Cardiac muscle cell (in vitro differentiated cells and primary cell): ENCODE measurements at regions not wholly inside any gene's neighbourhood (a gene's known extent, or its start where the extent isn't known, plus 50 kb on each side); places are given as distances from the start of the nearest gene placed in this dataset.

Experiments
- DNase-seq, 2 donors: peaks; one replicate each; pipeline versions ENCODE4 v3.0.0 to v3.0.0-alpha.2; 2010 to 2017; ENCODE audit warnings: low read depth in 1 of 2, low spot score in 1 of 2
- H3K27ac ChIP-seq: fragments of 200-600 bp; sonication (generic); 2 replicates; pipeline ENCODE4 v1.5.1; 2016
- H3K27me3 ChIP-seq: fragments of 200-600 bp; sonication (generic); 2 replicates; pipeline ENCODE4 v1.6.0; 2016; ENCODE audit warnings: control low read depth
- H3K36me3 ChIP-seq: fragments of 200-600 bp; sonication (generic); 2 replicates; pipeline ENCODE4 v1.5.1; 2016; ENCODE audit warnings: control low read depth
- H3K4me1 ChIP-seq: fragments of 200-600 bp; sonication (generic); 2 replicates; pipeline ENCODE4 v1.8.1; 2017; ENCODE audit warnings: low read depth, mild to moderate bottlenecking, mixed run types
- H3K4me3 ChIP-seq: fragments of 200-600 bp; sonication (generic); 2 replicates; pipeline ENCODE4 v1.5.1; 2016; ENCODE audit warnings: mild to moderate bottlenecking
- H3K9me3 ChIP-seq: fragments of 200-600 bp; sonication (generic); 2 replicates; pipeline ENCODE4 v1.5.1; 2017; ENCODE audit warnings: low read depth, mild to moderate bottlenecking, control low read depth
- TF ChIP-seq, protein P1 (sequence below): IDR thresholded peaks from 2 replicates; pipeline ENCODE4 v1.5.1; 2012; ENCODE audit warnings: low read depth, mild to moderate bottlenecking, low read length

DNA sequence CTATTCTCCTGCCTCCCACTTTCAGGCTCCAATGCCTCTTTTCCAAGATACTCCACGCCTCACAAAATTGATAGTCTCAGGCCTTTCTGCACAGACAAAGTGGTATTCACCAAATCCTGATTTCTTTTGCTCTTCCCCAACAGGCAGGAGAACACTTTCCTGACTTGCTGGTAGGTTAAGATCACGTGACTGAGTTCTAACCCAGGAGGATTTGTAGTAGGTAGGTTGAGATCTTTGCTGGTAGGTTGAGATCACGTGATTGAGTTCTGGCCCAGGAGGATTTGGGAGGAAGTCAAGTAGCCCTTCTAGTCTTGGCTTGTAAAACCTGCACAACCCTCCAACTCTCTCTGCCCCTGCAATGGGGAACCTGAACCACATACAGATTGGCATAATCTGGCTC lies 741.5 kb downstream of the TYW1 start:
- no peaks in the 10 kb centered on the region for H3K9me3 ChIP-seq
- H3K27ac ChIP-seq = no peak overlapping the region
- no peaks in the 10 kb centered on the region for H3K4me1 ChIP-seq
- DNase-seq = no peak
- no peaks in the 10 kb centered on the region for H3K36me3 ChIP-seq
- no peak overlapping the region for H3K4me3 ChIP-seq
- no peaks in the 10 kb centered on the region for H3K27me3 ChIP-seq
- TF ChIP-seq, protein P1, sequence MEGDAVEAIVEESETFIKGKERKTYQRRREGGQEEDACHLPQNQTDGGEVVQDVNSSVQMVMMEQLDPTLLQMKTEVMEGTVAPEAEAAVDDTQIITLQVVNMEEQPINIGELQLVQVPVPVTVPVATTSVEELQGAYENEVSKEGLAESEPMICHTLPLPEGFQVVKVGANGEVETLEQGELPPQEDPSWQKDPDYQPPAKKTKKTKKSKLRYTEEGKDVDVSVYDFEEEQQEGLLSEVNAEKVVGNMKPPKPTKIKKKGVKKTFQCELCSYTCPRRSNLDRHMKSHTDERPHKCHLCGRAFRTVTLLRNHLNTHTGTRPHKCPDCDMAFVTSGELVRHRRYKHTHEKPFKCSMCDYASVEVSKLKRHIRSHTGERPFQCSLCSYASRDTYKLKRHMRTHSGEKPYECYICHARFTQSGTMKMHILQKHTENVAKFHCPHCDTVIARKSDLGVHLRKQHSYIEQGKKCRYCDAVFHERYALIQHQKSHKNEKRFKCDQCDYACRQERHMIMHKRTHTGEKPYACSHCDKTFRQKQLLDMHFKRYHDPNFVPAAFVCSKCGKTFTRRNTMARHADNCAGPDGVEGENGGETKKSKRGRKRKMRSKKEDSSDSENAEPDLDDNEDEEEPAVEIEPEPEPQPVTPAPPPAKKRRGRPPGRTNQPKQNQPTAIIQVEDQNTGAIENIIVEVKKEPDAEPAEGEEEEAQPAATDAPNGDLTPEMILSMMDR = no peak

DNA sequence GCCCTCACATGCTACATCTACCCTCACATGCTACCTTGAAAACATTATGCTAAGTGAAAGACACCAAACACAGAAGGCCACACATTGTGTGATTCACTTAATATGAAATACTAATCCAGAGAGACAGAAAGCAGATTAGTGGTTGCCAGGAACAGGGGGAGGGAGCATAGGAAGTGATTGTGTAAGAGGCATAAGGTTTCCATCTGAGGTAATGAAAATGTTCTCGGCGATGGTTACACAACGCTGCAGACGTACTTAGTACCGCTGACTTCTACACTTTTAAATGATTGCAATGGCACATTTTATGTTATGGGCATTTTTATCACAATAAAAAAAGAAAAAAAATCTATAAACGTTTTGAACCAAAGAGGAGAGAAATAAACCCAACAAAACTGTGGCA lies 742.3 kb downstream of the TYW1 start:
- peak in 1 of 2 donors; percentile 95 for DNase-seq
- Histone ChIP-seq H3K27me3 (no peaks in the 10 kb centered on the region), H3K4me1 (no peaks in the 10 kb centered on the region), H3K36me3 (no peaks in the 10 kb centered on the region), H3K4me3 (no peak overlapping the region), H3K9me3 (no peaks in the 10 kb centered on the region), H3K27ac (no peak overlapping the region)
- TF ChIP-seq, protein P1 = no peak

DNA sequence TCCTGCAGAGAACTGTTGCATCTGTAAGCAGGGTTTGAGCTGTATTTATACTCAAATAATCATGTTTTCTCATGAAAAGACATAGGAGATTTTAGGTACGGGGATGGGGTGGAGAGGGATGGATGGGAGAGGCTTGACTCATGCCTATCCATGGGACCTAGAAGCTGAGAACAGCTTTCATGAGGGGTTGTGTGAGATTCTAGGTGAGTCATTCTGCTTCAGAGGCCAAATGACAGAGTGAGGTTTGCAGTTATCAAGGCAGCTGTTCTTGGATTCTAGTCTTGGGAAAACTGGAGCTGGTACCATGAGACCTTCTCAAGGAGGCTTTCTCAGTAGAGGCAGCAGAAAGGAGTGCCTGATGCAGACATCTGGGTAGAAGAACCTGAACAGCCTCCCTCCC lies 746.9 kb downstream of the TYW1 start:
- Histone ChIP-seq H3K4me1 (no peaks in the 10 kb centered on the region), H3K36me3 (no peaks in the 10 kb centered on the region), H3K27me3 (no peaks in the 10 kb centered on the region), H3K9me3 (no peaks in the 10 kb centered on the region), H3K4me3 (no peak overlapping the region), H3K27ac (no peak overlapping the region)
- TF ChIP-seq, protein P1 = no peak
- peak in 1 of 2 donors; percentile 42 for DNase-seq

DNA sequence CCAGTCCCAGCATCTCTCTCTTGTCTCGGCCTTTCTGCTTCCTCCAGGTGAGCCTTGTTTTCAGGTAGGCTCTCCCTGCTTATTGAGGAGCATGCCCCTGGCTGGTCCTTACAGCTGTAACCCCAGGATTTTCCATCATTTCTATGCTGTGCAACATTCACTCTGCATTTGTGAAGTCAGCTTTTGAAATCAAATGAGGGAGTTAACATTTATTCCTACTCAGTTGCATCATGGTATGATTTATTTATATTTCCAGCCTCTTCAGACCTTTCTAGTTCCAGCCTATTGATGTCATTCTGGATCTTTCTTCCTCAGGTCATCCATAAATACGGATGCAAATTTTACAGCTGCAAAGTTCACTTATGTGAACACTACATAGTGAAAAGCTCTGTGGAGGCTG lies 755.6 kb downstream of the TYW1 start:
- Histone ChIP-seq H3K9me3 (no peaks in the 10 kb centered on the region), H3K27ac (no peak overlapping the region), H3K4me3 (no peak overlapping the region), H3K36me3 (no peaks in the 10 kb centered on the region), H3K27me3 (no peaks in the 10 kb centered on the region), H3K4me1 (no peaks in the 10 kb centered on the region)
- TF ChIP-seq, protein P1 = no peak
- no peak for DNase-seq

DNA sequence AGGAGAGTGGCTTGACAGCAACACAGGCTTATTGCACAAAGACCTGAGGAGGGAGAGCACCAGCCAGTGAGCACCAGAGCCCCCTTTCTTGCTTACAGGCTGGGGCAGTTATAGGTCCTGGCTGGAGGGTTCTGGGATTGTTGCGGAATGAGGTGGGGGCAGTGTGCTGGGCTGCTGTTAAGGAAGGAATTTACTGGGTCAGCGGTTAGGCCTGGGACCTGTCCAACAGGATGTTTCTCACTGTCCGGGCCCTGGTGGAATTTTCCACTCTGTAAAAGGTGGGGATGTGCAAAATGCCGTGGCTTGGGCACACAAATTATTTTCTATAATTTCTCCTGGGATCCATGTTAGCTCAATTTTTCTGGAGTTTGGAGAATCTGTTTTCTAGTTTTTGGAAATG lies 757.3 kb downstream of the TYW1 start:
- no peak overlapping the region for H3K27ac ChIP-seq
- no peaks in the 10 kb centered on the region for H3K4me1 ChIP-seq
- TF ChIP-seq, protein P1 = no peak
- DNase-seq = peak in 1 of 2 donors; percentile 91
- H3K27me3 ChIP-seq = no peaks in the 10 kb centered on the region
- H3K36me3 ChIP-seq = no peaks in the 10 kb centered on the region
- H3K9me3 ChIP-seq = no peaks in the 10 kb centered on the region
- H3K4me3 ChIP-seq = no peak overlapping the region

DNA sequence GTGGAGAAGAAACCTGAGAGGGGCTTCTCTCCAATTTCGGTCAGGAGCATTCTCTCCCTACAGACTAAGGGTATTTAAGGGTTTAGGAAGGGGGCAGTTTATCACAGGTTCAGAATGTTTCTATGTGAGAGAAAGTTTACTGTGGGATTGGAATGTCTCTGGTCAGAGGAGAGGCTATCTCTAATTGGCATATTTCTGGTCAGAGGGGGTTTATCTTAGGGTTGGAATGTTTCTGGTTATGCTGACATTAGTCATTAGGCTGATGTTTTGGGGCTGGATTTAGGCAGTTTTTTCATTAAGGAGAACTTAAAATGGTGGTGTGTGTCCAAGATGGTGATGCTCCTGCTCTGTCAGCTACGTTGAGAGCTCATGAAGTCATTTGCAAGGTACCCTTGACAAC lies 758.0 kb downstream of the TYW1 start:
- Histone ChIP-seq H3K4me1 (no peaks in the 10 kb centered on the region), H3K27ac (no peak overlapping the region), H3K36me3 (no peaks in the 10 kb centered on the region), H3K27me3 (no peaks in the 10 kb centered on the region), H3K9me3 (no peaks in the 10 kb centered on the region), H3K4me3 (no peak overlapping the region)
- DNase-seq = peak in 1 of 2 donors; percentile 85
- TF ChIP-seq, protein P1 = no peak
